HepG2 (cell line): ENCODE measurements at regions not wholly inside any gene's neighbourhood (a gene's known extent, or its start where the extent isn't known, plus 50 kb on each side); places are given as distances from the start of the nearest gene placed in this dataset.

Experiments used
- TAF1 ChIP-seq: sonication (generic); formaldehyde crosslinking; IDR thresholded peaks from 2 replicates; pipeline ENCODE4 v1.4.0; 2020; ENCODE audit warnings: missing genetic modification reagents
- ZNF260 ChIP-seq: sonication (generic); formaldehyde crosslinking; IDR thresholded peaks from 2 replicates; pipeline ENCODE4 v1.4.0; 2020; ENCODE audit warnings: missing genetic modification reagents, low read depth, mild to moderate bottlenecking, borderline replicate concordance
- TF ChIP-seq, protein P1 (sequence below): sonication (generic); formaldehyde crosslinking; IDR thresholded peaks from 2 replicates; pipeline ENCODE4 v1.5.1; 2020; ENCODE audit warnings: mild to moderate bottlenecking, missing genetic modification reagents

DNA sequence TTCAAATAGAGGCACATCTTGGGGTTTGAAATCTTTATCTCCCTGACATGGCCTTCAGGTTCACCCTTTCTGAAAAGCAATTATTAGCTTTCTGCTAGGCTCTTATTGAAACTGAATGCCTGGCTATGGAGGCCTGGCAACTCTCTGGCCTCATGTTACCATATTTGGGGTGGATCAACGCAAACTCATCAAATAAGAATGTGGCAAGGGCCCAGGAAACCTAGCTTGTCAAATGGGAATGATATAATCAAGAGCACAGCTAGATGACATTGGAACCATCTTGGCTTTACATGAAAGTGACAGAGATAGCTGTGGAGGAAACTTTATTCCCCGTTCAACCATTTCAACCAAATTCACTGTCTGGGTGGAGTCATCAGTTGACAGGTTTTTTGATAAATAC is 202.8 kb upstream of the SMIM30 start:
- TF ChIP-seq ZNF260 (CRISPR knock-in tag) (no peak), TAF1 (CRISPR knock-in tag) (no peak)
- TF ChIP-seq, protein P1, sequence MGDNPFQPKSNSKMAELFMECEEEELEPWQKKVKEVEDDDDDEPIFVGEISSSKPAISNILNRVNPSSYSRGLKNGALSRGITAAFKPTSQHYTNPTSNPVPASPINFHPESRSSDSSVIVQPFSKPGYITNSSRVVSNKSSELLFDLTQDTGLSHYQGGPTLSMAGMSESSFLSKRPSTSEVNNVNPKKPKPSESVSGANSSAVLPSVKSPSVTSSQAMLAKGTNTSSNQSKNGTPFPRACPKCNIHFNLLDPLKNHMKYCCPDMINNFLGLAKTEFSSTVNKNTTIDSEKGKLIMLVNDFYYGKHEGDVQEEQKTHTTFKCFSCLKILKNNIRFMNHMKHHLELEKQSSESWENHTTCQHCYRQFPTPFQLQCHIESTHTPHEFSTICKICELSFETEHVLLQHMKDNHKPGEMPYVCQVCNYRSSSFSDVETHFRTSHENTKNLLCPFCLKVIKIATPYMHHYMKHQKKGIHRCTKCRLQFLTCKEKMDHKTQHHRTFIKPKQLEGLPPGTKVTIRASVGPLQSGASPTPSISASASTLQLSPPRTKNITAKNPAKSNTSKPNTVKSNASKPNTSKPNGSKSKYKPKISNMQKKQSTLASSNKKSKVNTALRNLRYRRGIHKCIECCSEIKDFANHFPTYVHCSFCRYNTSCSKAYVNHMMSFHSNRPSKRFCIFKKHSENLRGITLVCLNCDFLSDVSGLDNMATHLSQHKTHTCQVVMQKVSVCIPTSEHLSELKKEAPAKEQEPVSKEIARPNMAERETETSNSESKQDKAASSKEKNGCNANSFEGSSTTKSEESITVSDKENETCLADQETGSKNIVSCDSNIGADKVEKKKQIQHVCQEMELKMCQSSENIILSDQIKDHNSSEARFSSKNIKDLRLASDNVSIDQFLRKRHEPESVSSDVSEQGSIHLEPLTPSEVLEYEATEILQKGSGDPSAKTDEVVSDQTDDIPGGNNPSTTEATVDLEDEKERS (CRISPR knock-in tag), result no peak
